ENCODE measurements at regions not wholly inside any gene's neighbourhood (a gene's known extent, or its start where the extent isn't known, plus 50 kb on each side); places are given as distances from the start of the nearest gene placed in this dataset.

- TF ChIP-seq CTCF (IDR thresholded peaks at IDR 0.05), result no peak
- TF ChIP-seq POLR2A (IDR thresholded peaks at IDR 0.05), result no peak
Measured at GRCh38 chr18:47677952-47678351, 252.5 kb downstream of the SMAD2 start.

Measured in tibial nerve (tissue), 3 donors.